Vagina (tissue), 2 donors: ENCODE measurements at regions not wholly inside any gene's neighbourhood (a gene's known extent, or its start where the extent isn't known, plus 50 kb on each side); places are given as distances from the start of the nearest gene placed in this dataset.

ENCODE experiments used
- DNase-seq, 2 donors: peaks; one replicate each; pipeline ENCODE4 v3.0.0-alpha.2; 2017; ENCODE audit errors: extremely low spot score in 2 of 2
- H3K27ac ChIP-seq: fragments of 200-600 bp; sonication (generic); one replicate; pipeline ENCODE4 v1.5.1; 2019
- H3K27me3 ChIP-seq: fragments of 200-600 bp; sonication (generic); one replicate; pipeline ENCODE4 v1.5.1; 2019
- H3K36me3 ChIP-seq, 2 donors: fragments of 200-600 bp; sonication (generic); one replicate each; pipeline ENCODE4 v1.5.1; 2017 to 2019
- H3K4me1 ChIP-seq: fragments of 200-600 bp; sonication (generic); one replicate; pipeline ENCODE4 v1.5.1; 2019
- H3K4me3 ChIP-seq, 2 donors: fragments of 200-600 bp; sonication (generic); 1 replicate in 1 of 2; 2 replicates in 1 of 2; pipeline ENCODE4 v1.5.1; 2016 to 2019
- H3K9me3 ChIP-seq: fragments of 200-600 bp; sonication (generic); one replicate; pipeline ENCODE4 v1.5.1; 2019
- POLR2A ChIP-seq, 2 donors: fragments of 450-650 bp; IDR thresholded peaks; one replicate each; pipeline ENCODE4 v1.6.1; 2017; ENCODE audit warnings: antibody characterized with exemption in 2 of 2, mild to moderate bottlenecking in 2 of 2, moderate library complexity in 2 of 2
- POLR2AphosphoS5 ChIP-seq, 2 donors: sonication (generic); formaldehyde crosslinking; IDR thresholded peaks; one replicate each; pipeline ENCODE4 v1.9.0; 2017; ENCODE audit warnings: antibody characterized with exemption in 2 of 2, mild to moderate bottlenecking in 2 of 2, low read depth in 1 of 2; ENCODE audit not compliant: insufficient read depth in 1 of 2
- intact Hi-C: fragments of 100-400 bp; cut with DNase I; formaldehyde crosslinking; loops from one replicate; pipeline ENCODE4 v1.15.1; 2023
- TF ChIP-seq, protein P1 (sequence below), 3 experiments: fragments of 450-650 bp in 2 of 3; fragments of 200-600 bp in 1 of 3; sonication (generic) in 1 of 3; IDR thresholded peaks; one replicate each; pipeline ENCODE4 v1.5.1; 2017 to 2019; ENCODE audit warnings: antibody characterized with exemption in 3 of 3, mild to moderate bottlenecking in 2 of 3, moderate library complexity in 2 of 3

DNA sequence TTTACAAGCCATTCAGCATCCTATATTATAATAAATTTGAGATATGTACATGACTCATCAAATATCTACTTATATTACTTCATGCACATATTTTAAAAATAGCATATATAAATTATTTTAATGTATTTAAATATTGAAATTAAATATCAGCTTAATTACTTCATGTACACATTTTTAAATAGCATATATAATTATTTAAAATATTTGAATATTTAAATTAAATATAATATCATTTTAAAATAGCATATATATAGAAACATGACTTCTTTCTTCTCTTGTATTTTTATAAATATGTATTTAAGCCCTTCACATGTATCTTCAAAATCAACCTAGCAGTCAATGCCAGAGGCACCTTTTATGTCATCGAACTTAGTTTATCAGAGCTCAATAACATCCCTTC is 298.8 kb upstream of the DSEL start:
- Histone ChIP-seq H3K27ac (no peak overlapping the region), H3K4me3 (no peak overlapping the region), H3K27me3 (no peaks in the 10 kb centered on the region), H3K4me1 (no peaks in the 10 kb centered on the region), H3K9me3 (no peaks in the 10 kb centered on the region), H3K36me3 (no peaks in the 10 kb centered on the region)
- TF ChIP-seq POLR2AphosphoS5 (IDR thresholded peaks at IDR 0.05; ENCODE audit: insufficient read depth in 1 of 2, low read depth in 1 of 2) = no peak
- intact Hi-C loops = no loop called here
- no peak for DNase-seq

DNA sequence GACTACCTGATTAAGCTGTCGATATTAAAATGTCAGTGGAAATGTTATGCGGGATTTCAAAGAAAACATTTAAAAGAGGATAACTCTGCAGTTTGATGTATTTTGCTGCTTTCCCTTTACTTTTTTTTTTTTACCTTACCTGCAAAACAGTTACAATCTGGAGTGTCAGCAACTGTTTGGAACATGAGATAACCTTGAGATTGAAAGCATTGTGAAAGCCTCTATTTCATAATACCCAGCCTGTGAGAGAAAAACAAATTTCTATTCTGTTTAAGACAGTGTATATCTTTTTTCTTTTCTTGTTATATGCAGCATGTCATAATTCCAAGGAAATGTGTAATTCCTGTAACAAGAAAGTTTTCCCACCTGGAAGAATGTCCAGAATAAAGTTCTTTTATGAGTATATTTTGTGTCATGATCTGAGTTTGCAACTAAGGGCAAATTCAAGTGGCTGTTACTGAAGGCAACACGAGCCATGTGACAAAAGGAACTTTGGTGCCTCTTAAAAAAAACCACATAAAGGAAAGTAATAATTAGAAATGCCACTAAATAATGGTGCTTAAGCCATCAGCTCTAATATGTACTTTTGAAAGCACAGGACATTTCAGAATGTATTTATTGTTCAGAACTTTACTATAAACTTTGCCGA is 297.0 kb upstream of the DSEL start:
- Histone ChIP-seq H3K4me1 (no peaks in the 10 kb centered on the region), H3K27me3 (no peaks in the 10 kb centered on the region), H3K4me3 (no peak overlapping the region), H3K36me3 (no peaks in the 10 kb centered on the region), H3K9me3 (no peaks in the 10 kb centered on the region), H3K27ac (no peak overlapping the region)
- TF ChIP-seq POLR2AphosphoS5 (IDR thresholded peaks at IDR 0.05; ENCODE audit: insufficient read depth in 1 of 2, low read depth in 1 of 2) (no peak), POLR2A (IDR thresholded peaks at IDR 0.05) (no peak)
- TF ChIP-seq, protein P1, sequence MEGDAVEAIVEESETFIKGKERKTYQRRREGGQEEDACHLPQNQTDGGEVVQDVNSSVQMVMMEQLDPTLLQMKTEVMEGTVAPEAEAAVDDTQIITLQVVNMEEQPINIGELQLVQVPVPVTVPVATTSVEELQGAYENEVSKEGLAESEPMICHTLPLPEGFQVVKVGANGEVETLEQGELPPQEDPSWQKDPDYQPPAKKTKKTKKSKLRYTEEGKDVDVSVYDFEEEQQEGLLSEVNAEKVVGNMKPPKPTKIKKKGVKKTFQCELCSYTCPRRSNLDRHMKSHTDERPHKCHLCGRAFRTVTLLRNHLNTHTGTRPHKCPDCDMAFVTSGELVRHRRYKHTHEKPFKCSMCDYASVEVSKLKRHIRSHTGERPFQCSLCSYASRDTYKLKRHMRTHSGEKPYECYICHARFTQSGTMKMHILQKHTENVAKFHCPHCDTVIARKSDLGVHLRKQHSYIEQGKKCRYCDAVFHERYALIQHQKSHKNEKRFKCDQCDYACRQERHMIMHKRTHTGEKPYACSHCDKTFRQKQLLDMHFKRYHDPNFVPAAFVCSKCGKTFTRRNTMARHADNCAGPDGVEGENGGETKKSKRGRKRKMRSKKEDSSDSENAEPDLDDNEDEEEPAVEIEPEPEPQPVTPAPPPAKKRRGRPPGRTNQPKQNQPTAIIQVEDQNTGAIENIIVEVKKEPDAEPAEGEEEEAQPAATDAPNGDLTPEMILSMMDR (IDR thresholded peaks at IDR 0.05) = no peak
- DNase-seq = no peak
- intact Hi-C loops = no loop called here

DNA sequence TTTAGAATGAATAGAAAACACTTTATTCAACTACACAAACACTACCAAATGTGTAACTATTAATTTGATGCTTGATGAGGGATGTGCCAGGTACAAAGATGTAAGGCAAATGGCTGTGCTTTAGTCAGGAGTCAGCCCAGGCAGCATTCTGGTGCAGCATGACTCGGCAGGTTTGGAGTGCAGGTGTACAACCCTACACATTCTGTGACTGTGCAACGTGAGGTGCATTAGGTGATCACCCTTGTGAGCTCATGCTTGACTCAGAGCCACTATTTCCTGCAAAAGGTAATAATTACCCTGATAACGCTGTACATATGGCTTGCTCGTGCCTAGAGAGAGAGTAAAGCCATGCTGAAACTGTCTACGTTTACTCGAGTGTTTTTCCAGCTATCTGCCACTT is 288.7 kb upstream of the DSEL start:
- TF ChIP-seq, protein P1 (IDR thresholded peaks at IDR 0.05) = no peak
- no peak for TF ChIP-seq POLR2AphosphoS5 (IDR thresholded peaks at IDR 0.05; ENCODE audit: insufficient read depth in 1 of 2, low read depth in 1 of 2)
- TF ChIP-seq POLR2A (IDR thresholded peaks at IDR 0.05) = no peak
- Histone ChIP-seq H3K9me3 (no peaks in the 10 kb centered on the region), H3K4me1 (no peaks in the 10 kb centered on the region), H3K27ac (no peak overlapping the region), H3K27me3 (no peaks in the 10 kb centered on the region), H3K36me3 (no peaks in the 10 kb centered on the region), H3K4me3 (no peak overlapping the region)
- intact Hi-C loops = no loop called here
- DNase-seq = no peak

DNA sequence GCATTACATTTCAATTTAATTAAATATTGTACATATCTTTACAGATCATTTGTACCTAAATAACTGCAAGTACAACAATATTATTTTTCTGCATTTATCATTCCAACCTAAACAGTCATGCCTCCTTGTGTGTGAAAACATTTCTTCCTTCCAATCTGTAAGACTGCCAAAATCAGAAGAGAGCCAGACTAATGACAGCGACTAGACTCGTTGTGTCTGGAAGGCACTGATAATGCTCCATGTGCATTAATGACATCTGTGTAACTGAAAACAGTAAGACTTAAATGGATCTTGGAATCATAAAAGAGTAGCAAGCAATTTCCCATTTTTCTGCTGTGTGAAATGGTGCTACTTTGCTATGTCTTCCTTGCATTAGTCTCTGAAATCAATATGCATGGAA is 278.0 kb upstream of the DSEL start:
- no peak for TF ChIP-seq POLR2AphosphoS5 (IDR thresholded peaks at IDR 0.05; ENCODE audit: insufficient read depth in 1 of 2, low read depth in 1 of 2)
- TF ChIP-seq POLR2A (IDR thresholded peaks at IDR 0.05) = no peak
- TF ChIP-seq, protein P1 (IDR thresholded peaks at IDR 0.05) = no peak
- Histone ChIP-seq H3K27ac (no peak overlapping the region), H3K36me3 (no peaks in the 10 kb centered on the region), H3K27me3 (no peaks in the 10 kb centered on the region), H3K9me3 (no peaks in the 10 kb centered on the region), H3K4me3 (no peak overlapping the region), H3K4me1 (no peaks in the 10 kb centered on the region)
- intact Hi-C loops = no loop called here
- no peak for DNase-seq

DNA sequence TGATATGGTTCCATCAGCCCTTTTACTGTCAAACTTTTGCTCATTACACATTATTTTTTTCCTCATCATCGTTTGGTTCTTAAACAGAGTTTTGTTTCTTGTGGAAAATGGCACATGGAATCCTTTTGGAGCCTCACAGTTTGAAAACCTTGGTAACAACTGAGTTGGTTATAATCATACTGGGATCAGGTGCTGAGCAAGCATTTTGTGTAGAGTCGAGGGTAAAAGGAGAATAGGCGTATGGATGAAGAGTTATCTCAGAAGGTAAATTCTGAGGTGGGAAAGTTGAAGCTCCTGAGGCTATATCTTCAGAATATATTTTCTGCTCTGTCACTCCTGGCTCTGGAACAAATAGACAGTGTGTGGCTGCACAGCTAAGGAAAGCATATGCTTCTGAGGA is 274.0 kb upstream of the DSEL start:
- intact Hi-C loops = no loop called here
- H3K4me1 ChIP-seq = no peaks in the 10 kb centered on the region

More for the DNA sequence above, 274.0 kb upstream of the DSEL start:
- Histone ChIP-seq H3K27me3 (no peaks in the 10 kb centered on the region), H3K27ac (no peak overlapping the region), H3K9me3 (no peaks in the 10 kb centered on the region), H3K4me3 (no peak overlapping the region), H3K36me3 (no peaks in the 10 kb centered on the region)
- DNase-seq = no peak
- TF ChIP-seq POLR2AphosphoS5 (IDR thresholded peaks at IDR 0.05; ENCODE audit: insufficient read depth in 1 of 2, low read depth in 1 of 2) = no peak
- no peak for TF ChIP-seq POLR2A (IDR thresholded peaks at IDR 0.05)
- TF ChIP-seq, protein P1 (IDR thresholded peaks at IDR 0.05) = no peak
